Fibroblast of the conjunctiva (primary cell): ENCODE measurements at regions not wholly inside any gene's neighbourhood (a gene's known extent, or its start where the extent isn't known, plus 50 kb on each side); places are given as distances from the start of the nearest gene placed in this dataset.
"Not testable (repeated sequence)": the region's sequence is repeated elsewhere in the genome, so short reads cannot be mapped to it uniquely, and the experiment has no call there.

Experiments
- DNase-seq: peaks from one replicate; pipeline ENCODE4 v3.0.0-alpha.2; 2010; ENCODE audit warnings: low read depth

- no peak for DNase-seq
These were observed 284.5 kb upstream of the TRPC5 start for GRCh38 chrX:112367065-112367464.

- DNase-seq: no peak
These were observed 277.3 kb upstream of the TRPC5 start for GRCh38 chrX:112359906-112360305.

GRCh38 chrX:112355931-112356330 lies 273.4 kb upstream of the TRPC5 start:
- no peak for DNase-seq

- DNase-seq: no peak
These were observed 259.0 kb upstream of the TRPC5 start for GRCh38 chrX:112341598-112341997.

GRCh38 chrX:112313201-112313600 lies 230.6 kb upstream of the TRPC5 start:
- no peak for DNase-seq

- DNase-seq: no peak
These were observed 223.5 kb upstream of the TRPC5 start for GRCh38 chrX:112306027-112306426.

GRCh38 chrX:112279940-112280339 lies 197.4 kb upstream of the TRPC5 start:
- DNase-seq: no peak

GRCh38 chrX:112270991-112271390 lies 188.4 kb upstream of the TRPC5 start:
- DNase-seq: no peak

GRCh38 chrX:112266136-112266535 lies 183.6 kb upstream of the TRPC5 start:
- no peak for DNase-seq

GRCh38 chrX:112259375-112259774 lies 176.8 kb upstream of the TRPC5 start:
- no peak for DNase-seq

- DNase-seq: no peak
These were observed 172.3 kb upstream of the TRPC5 start for GRCh38 chrX:112254896-112255295.

GRCh38 chrX:112247714-112248113 lies 165.1 kb upstream of the TRPC5 start:
- no peak for DNase-seq

GRCh38 chrX:112235547-112235946 lies 153.0 kb upstream of the TRPC5 start:
- no peak for DNase-seq

- DNase-seq: no peak
These were observed 150.6 kb upstream of the TRPC5 start for GRCh38 chrX:112233164-112233563.

- not testable (repeated sequence) for DNase-seq
These were observed 144.2 kb upstream of the TRPC5 start for GRCh38 chrX:112226795-112227194.

GRCh38 chrX:112223391-112223790 lies 140.8 kb upstream of the TRPC5 start:
- DNase-seq: no peak

GRCh38 chrX:112218388-112218787 lies 135.8 kb upstream of the TRPC5 start:
- DNase-seq: no peak

- DNase-seq: no peak
These were observed 128.9 kb upstream of the TRPC5 start for GRCh38 chrX:112211459-112211858.

- DNase-seq: no peak
These were observed 115.3 kb upstream of the TRPC5 start for GRCh38 chrX:112197840-112198239.

- no peak for DNase-seq
These were observed 108.1 kb upstream of the TRPC5 start for GRCh38 chrX:112190646-112191045.

GRCh38 chrX:112181361-112181760 lies 98.8 kb upstream of the TRPC5 start:
- not testable (repeated sequence) for DNase-seq

- DNase-seq: no peak
These were observed 81.8 kb upstream of the TRPC5 start for GRCh38 chrX:112164420-112164819.

GRCh38 chrX:112163906-112164305 lies 81.3 kb upstream of the TRPC5 start:
- no peak for DNase-seq

GRCh38 chrX:112148397-112148796 lies 65.8 kb upstream of the TRPC5 start:
- DNase-seq: no peak

GRCh38 chrX:112147206-112147605 lies 64.6 kb upstream of the TRPC5 start:
- no peak for DNase-seq
